ENCODE measurements at regions not wholly inside any gene's neighbourhood (a gene's known extent, or its start where the extent isn't known, plus 50 kb on each side); places are given as distances from the start of the nearest gene placed in this dataset.

DNA sequence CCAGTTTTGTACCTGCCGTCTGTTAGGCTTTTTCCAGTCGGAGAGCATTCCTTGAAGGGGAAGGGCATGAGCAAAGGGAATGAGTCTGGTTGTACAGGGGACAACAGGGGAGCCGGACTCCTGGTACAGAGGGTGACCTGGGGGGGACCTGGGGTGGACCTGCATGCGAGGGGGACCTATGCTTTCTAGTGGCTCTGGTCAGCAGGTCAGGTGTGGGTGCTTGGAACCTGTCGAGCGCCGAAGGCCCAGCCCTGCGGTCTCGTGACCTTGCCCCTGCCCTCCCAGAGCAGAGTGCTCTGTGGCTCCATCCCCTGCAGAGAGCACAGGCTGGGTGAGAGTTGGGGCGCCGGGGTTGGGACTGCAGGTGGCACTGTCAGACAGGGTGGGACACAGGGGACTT is 96.7 kb upstream of the ASAP2 start:
- H3K27ac ChIP-seq (ENCODE audit: control insufficient read depth, insufficient read depth, low read length): no peak overlapping the region
- no peak overlapping the region for H3K4me2 ChIP-seq (ENCODE audit: control insufficient read depth, extremely low read depth, insufficient read depth, low read depth, low read length)
- H3K9me1 ChIP-seq (ENCODE audit: control insufficient read depth, extremely low read depth, insufficient read depth, low read length): no peaks in the 10 kb centered on the region
- peaks cover 41% of the 10 kb centered on the region for H3K4me1 ChIP-seq (ENCODE audit: control insufficient read depth, extremely low read depth, insufficient read depth, low read length)
- dilution Hi-C loops (cut with MboI; ENCODE audit: extremely low pct_ligation_motif_present, low sequenced_read_pairs): no loop called here
- no peak overlapping the region for H3K4me3 ChIP-seq (ENCODE audit: control insufficient read depth in 2 of 3, extremely low read depth in 1 of 3, insufficient read depth in 2 of 3, low read depth in 1 of 3, low read length in 3 of 3)
- no peak overlapping the region for H2AFZ ChIP-seq (ENCODE audit: control insufficient read depth, low read length)
- H4K20me1 ChIP-seq (ENCODE audit: control insufficient read depth, extremely low read depth, insufficient read depth, low read length): no peaks in the 10 kb centered on the region
- TF ChIP-seq, protein P1, sequence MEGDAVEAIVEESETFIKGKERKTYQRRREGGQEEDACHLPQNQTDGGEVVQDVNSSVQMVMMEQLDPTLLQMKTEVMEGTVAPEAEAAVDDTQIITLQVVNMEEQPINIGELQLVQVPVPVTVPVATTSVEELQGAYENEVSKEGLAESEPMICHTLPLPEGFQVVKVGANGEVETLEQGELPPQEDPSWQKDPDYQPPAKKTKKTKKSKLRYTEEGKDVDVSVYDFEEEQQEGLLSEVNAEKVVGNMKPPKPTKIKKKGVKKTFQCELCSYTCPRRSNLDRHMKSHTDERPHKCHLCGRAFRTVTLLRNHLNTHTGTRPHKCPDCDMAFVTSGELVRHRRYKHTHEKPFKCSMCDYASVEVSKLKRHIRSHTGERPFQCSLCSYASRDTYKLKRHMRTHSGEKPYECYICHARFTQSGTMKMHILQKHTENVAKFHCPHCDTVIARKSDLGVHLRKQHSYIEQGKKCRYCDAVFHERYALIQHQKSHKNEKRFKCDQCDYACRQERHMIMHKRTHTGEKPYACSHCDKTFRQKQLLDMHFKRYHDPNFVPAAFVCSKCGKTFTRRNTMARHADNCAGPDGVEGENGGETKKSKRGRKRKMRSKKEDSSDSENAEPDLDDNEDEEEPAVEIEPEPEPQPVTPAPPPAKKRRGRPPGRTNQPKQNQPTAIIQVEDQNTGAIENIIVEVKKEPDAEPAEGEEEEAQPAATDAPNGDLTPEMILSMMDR (optimal IDR thresholded peaks at IDR 0.05 in 1 of 3, IDR thresholded peaks at IDR 0.05 in 1 of 3, conservative IDR thresholded peaks at IDR 0.05 in 1 of 3; ENCODE audit: extremely low read depth in 1 of 3, insufficient read depth in 2 of 3, low read length in 3 of 3): no peak
- TF ChIP-seq EZH2 (IDR thresholded peaks at IDR 0.05; ENCODE audit: low read length): no peak
- H3K9ac ChIP-seq (ENCODE audit: control insufficient read depth, extremely low read depth, insufficient read depth, low read length): no peak overlapping the region
- no peaks in the 10 kb centered on the region for H3K27me3 ChIP-seq (ENCODE audit: control insufficient read depth, extremely low read depth, insufficient read depth, low read length)
- no peak for FAIRE-seq
- no peaks in the 10 kb centered on the region for H3K36me3 ChIP-seq (ENCODE audit: control insufficient read depth in 2 of 2, extremely low read depth in 1 of 2, insufficient read depth in 2 of 2, low read length in 2 of 2)
- no peaks in the 10 kb centered on the region for H3K9me3 ChIP-seq (ENCODE audit: control insufficient read depth, low read depth, low read length)
- H3K79me2 ChIP-seq (ENCODE audit: control insufficient read depth, insufficient read depth, low read length): no peaks in the 10 kb centered on the region
- no peak for DNase-seq (ENCODE audit: low read depth, low spot score)

DNA sequence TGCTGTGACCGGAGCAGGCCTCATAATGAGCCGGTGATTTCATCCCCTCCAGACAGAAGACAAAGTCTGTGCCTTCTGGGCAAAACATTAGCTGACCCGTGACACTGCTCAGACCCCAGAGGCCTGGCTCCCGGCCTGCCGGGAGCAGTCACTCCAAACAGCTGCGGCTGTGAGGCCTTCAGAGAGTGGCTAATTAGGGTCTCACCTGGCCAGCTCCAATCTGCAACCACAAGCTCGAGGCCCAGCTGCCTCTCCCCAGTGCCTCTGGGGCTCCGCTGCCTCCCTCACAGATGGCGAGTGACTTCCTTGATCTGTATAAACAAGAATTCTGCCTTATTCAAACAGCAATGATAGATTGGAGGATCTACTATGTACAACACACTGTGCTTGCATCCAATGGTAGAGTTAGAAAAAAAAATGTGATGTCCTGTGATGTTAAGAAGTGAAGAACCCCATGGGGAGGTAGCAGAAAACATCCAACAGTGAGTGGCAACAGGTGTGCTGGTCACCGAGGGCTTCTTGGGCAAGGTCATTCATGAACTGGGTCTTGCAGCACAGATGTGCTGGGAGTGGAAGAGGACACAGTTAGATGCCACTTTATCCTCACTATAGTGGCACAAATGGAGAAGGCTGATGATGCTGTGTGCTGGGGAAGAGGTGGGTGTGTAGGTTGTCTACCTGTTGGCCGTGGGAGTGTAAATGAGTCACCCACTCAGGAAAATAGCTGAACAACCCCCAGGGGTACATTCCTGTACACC is 98.2 kb upstream of the ASAP2 start:
- no peak for DNase-seq (ENCODE audit: low read depth, low spot score)
- Histone ChIP-seq H3K9me3 (ENCODE audit: control insufficient read depth, low read depth, low read length) (no peaks in the 10 kb centered on the region), H3K27me3 (ENCODE audit: control insufficient read depth, extremely low read depth, insufficient read depth, low read length) (no peaks in the 10 kb centered on the region), H3K9ac (ENCODE audit: control insufficient read depth, extremely low read depth, insufficient read depth, low read length) (no peak overlapping the region), H4K20me1 (ENCODE audit: control insufficient read depth, extremely low read depth, insufficient read depth, low read length) (no peaks in the 10 kb centered on the region), H3K27ac (ENCODE audit: control insufficient read depth, insufficient read depth, low read length) (no peak overlapping the region), H3K36me3 (ENCODE audit: control insufficient read depth in 2 of 2, extremely low read depth in 1 of 2, insufficient read depth in 2 of 2, low read length in 2 of 2) (no peaks in the 10 kb centered on the region), H3K4me2 (ENCODE audit: control insufficient read depth, extremely low read depth, insufficient read depth, low read depth, low read length) (no peak overlapping the region), H3K4me3 (ENCODE audit: control insufficient read depth in 2 of 3, extremely low read depth in 1 of 3, insufficient read depth in 2 of 3, low read depth in 1 of 3, low read length in 3 of 3) (no peak overlapping the region), H3K4me1 (ENCODE audit: control insufficient read depth, extremely low read depth, insufficient read depth, low read length) (peaks cover 48% of the 10 kb centered on the region), H3K79me2 (ENCODE audit: control insufficient read depth, insufficient read depth, low read length) (no peaks in the 10 kb centered on the region), H2AFZ (ENCODE audit: control insufficient read depth, low read length) (no peak overlapping the region), H3K9me1 (ENCODE audit: control insufficient read depth, extremely low read depth, insufficient read depth, low read length) (no peaks in the 10 kb centered on the region)
- TF ChIP-seq, protein P1 (optimal IDR thresholded peaks at IDR 0.05 in 1 of 3, IDR thresholded peaks at IDR 0.05 in 1 of 3, conservative IDR thresholded peaks at IDR 0.05 in 1 of 3; ENCODE audit: extremely low read depth in 1 of 3, insufficient read depth in 2 of 3, low read length in 3 of 3): no peak
- no peak for TF ChIP-seq EZH2 (IDR thresholded peaks at IDR 0.05; ENCODE audit: low read length)
- FAIRE-seq: peak; percentile 60
- dilution Hi-C loops (cut with MboI; ENCODE audit: extremely low pct_ligation_motif_present, low sequenced_read_pairs): no loop called here

Data from keratinocyte (primary cell).